ENCODE measurements at regions not wholly inside any gene's neighbourhood (a gene's known extent, or its start where the extent isn't known, plus 50 kb on each side); places are given as distances from the start of the nearest gene placed in this dataset.

DNA sequence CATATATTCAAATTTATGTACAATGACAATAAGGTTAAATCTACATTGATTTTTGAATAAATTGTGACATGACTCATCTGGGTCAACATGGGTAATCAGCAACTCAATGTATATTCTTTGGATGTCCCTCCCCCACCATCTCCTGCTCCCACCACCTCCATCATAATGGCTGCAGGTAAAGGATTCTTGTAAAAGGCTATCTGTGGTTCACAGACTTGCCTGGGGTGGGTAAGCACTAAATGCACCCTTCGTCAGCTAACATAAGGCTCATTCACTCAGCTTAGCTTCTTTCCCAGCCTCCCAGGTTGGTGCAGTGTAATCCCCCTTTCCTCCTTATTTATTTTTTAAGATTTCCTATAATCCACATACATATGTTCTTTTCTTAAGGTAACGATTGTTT, 355.7 kb upstream of the DPYD start:
- Mint-ChIP-seq H3K4me3 (no peak overlapping the region), H3K27me3 (peaks cover 0 to 3% (median 0%) of the 10 kb centered on the region in 5 donors), H3K27ac (no peak overlapping the region), H3K36me3 (no peaks in the 10 kb centered on the region), H3K9me3 (peaks cover 0 to 7% (median 0%) of the 10 kb centered on the region in 9 donors), H3K4me1 (no peaks in the 10 kb centered on the region)
- POLR2A ChIA-PET = no interaction called here
- no peak for ATAC-seq
- DNase-seq = no peak

DNA sequence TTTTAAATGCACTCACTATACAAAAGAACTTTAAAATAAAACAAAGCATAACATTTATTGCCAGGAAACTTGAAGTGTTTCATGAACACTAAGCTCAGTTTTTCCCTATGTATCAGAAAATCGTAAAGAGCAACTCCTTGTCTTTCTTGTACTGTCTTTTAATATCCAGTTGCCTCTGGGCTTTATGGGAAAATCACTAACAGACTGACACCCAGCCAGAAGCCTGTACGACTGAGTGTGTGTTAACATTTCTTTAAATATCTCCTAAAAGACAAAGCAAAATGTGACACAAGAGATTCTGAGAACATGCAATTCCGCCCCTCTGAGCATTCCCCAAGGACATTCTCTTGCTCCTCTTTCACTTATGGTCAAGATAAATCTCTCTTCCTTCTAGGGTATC, 347.5 kb upstream of the DPYD start:
- POLR2A ChIA-PET = no interaction called here
- Mint-ChIP-seq H3K4me1 (no peaks in the 10 kb centered on the region), H3K36me3 (no peaks in the 10 kb centered on the region), H3K27me3 (peaks cover 0 to 1% (median 0%) of the 10 kb centered on the region in 5 donors), H3K9me3 (peaks cover 0 to 7% (median 0%) of the 10 kb centered on the region in 9 donors), H3K4me3 (no peak overlapping the region), H3K27ac (no peak overlapping the region)
- no peak for ATAC-seq
- DNase-seq = no peak

DNA sequence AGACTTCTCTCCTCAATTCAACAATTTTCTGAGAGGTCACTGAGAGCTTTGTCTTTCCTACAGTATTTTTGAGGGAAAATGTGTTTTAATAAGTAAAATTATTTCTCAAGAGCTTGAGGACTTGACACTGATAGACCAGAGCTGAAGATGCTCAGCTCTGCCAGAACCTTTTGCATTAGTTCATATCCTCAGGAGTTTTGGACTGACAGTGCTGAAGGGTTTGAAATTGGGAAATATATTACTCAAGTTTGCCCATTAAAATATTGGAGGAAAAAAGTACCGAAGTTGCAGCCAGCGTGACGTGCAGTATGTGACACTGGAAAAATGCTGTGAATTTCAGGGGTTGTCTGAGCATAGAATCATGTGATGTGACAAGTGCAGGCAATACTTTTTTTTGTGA, 346.6 kb upstream of the DPYD start:
- Mint-ChIP-seq H3K4me3 (no peak overlapping the region), H3K4me1 (no peaks in the 10 kb centered on the region), H3K9me3 (peaks cover 0 to 1% (median 0%) of the 10 kb centered on the region in 9 donors), H3K27me3 (no peaks in the 10 kb centered on the region), H3K27ac (no peak overlapping the region), H3K36me3 (no peaks in the 10 kb centered on the region)
- ATAC-seq (no peak), DNase-seq (no peak)
- POLR2A ChIA-PET = no interaction called here

DNA sequence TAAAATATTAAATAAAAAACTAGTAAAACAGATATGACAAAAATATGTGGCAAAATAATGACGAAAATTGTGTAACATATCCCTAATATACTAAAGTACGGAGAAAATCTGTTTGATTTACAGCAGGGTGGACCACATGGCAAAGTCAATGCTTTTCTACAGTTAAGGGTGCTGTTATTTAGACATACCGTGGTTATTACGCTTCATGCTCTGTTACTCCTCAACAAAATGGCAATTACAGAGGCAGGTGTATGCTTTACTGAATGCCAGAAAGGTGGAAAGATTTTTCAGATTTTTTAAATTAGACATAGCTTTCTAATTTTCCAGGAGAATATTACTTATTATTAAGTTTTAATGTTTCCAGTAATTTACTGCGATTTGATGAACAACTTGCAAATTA, 343.9 kb upstream of the DPYD start:
- H3K36me3 Mint-ChIP-seq = no peaks in the 10 kb centered on the region
- POLR2A ChIA-PET = no interaction called here
- no peaks in the 10 kb centered on the region for H3K9me3 Mint-ChIP-seq
- no peaks in the 10 kb centered on the region for H3K4me1 Mint-ChIP-seq
- ATAC-seq (no peak), DNase-seq (no peak)
- H3K27me3 Mint-ChIP-seq = no peaks in the 10 kb centered on the region
- H3K27ac Mint-ChIP-seq = no peak overlapping the region
- H3K4me3 Mint-ChIP-seq = no peak overlapping the region

DNA sequence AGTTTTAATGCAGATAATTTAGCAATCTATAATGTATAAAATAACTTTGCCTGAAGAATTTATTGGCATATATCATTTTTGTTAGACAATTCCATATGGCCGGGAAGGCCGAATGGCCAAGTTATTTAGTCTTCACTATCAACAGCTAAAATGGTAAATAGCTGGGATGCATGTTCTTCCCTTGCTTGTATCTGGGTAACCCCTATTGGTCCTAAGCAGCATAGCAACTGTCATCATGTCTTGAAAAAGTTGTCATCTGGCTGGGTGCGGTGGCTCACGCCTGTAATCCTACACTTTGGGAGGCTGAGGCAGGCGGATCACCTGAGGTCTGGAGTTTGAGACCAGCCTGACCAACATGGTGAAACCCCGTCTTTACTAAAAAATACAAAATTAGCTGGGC, 340.0 kb upstream of the DPYD start:
- no peak for ATAC-seq
- no peaks in the 10 kb centered on the region for H3K36me3 Mint-ChIP-seq
- POLR2A ChIA-PET = no interaction called here
- no peak overlapping the region for H3K4me3 Mint-ChIP-seq
- no peaks in the 10 kb centered on the region for H3K4me1 Mint-ChIP-seq
- no peaks in the 10 kb centered on the region for H3K27me3 Mint-ChIP-seq
- H3K9me3 Mint-ChIP-seq = peaks cover 0 to 2% (median 0%) of the 10 kb centered on the region in 9 donors
- no peak overlapping the region for H3K27ac Mint-ChIP-seq
- DNase-seq = no peak

DNA sequence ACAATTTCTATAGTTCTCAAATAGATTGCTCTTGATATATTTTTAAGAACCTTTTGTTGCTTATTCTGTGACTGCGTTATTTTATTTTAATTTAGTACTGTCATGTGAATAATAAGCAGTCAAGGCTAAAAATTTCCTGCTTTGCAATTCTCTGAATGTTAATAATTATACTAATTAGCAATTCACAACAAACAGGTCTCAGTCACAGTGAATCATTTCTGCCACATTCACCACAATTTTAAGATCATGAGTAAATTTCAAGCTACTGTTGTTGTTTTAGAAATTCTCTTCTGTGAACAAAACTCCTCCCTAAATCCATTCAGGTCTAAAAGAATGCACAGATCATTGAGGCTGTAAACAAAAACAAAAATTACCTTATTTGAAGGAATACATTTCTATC, 339.6 kb upstream of the DPYD start:
- POLR2A ChIA-PET = no interaction called here
- ATAC-seq = no peak
- peaks cover 0 to 2% (median 0%) of the 10 kb centered on the region in 9 donors for H3K9me3 Mint-ChIP-seq
- DNase-seq = no peak
- no peaks in the 10 kb centered on the region for H3K36me3 Mint-ChIP-seq
- H3K27me3 Mint-ChIP-seq = no peaks in the 10 kb centered on the region
- no peak overlapping the region for H3K4me3 Mint-ChIP-seq
- no peaks in the 10 kb centered on the region for H3K4me1 Mint-ChIP-seq
- no peak overlapping the region for H3K27ac Mint-ChIP-seq

DNA sequence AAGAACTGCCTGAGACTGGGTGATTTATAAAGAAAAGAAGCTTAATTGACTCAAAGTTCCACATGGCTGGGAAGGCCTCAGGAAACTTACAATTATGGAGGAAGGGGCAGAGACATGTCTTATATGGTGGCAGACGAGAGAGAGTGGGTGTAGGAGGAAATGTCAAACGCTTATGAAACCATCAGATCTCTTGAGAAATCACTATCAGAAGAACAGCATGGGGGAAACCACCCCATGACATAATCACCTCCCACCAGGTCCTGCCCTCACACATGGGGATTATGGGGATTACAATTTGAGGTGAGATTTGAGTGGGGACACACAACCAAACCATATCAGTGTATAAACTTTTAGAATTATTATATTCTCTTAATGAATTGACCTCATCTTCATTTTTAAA, 335.9 kb upstream of the DPYD start:
- Mint-ChIP-seq H3K4me1 (no peaks in the 10 kb centered on the region), H3K36me3 (no peaks in the 10 kb centered on the region), H3K9me3 (peaks cover 0 to 5% (median 0%) of the 10 kb centered on the region in 9 donors), H3K27ac (no peak overlapping the region), H3K27me3 (no peaks in the 10 kb centered on the region), H3K4me3 (no peak overlapping the region)
- POLR2A ChIA-PET = no interaction called here
- DNase-seq = no peak
- ATAC-seq = no peak

DNA sequence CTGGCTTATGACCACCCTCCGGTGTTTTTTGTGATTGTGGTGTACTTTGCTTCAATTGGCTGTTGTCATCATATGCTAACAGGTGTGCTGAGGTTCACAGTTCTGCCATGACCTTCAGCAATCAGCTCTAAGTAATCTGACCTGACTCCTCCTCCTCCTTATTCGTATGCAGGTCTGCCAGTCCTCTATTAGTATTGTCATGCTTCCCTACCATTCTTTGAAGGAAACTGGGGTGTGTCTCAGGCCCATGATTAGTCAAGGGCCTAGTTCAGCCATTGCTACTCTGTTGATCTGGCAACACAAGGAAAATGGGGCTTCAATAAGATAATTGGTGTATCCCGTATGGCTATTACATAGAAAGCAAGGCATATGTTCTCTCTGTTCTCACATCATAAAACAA, 332.3 kb upstream of the DPYD start:
- H3K4me1 Mint-ChIP-seq = no peaks in the 10 kb centered on the region
- no peak overlapping the region for H3K4me3 Mint-ChIP-seq
- H3K36me3 Mint-ChIP-seq = no peaks in the 10 kb centered on the region
- no peak for ATAC-seq
- H3K27me3 Mint-ChIP-seq = no peaks in the 10 kb centered on the region
- POLR2A ChIA-PET = no interaction called here
- no peak overlapping the region for H3K27ac Mint-ChIP-seq
- DNase-seq = no peak
- H3K9me3 Mint-ChIP-seq = peaks cover 0 to 15% (median 5%) of the 10 kb centered on the region in 9 donors

DNA sequence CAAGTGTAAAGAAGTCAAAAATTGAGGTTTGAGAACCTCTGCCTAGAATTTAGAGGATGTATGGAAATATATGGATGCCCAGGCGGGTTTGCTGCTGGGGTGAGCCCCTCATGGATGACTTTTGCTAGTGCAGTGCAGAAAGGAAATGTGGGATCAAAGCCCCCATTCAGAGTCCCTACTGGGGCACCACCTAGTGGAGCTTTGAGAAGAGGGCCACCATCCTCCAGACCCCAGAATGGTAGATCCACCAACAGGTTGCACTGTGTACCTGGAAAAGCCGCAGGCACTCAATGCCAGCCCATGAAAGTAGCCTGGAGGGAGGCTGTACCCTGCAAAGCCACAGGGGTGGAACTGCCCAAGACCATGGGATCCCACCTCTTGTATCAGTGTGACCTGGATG, 330.7 kb upstream of the DPYD start:
- no peak for ATAC-seq
- no peaks in the 10 kb centered on the region for H3K4me1 Mint-ChIP-seq
- H3K9me3 Mint-ChIP-seq = peaks cover 0 to 15% (median 6%) of the 10 kb centered on the region in 9 donors

DNA sequence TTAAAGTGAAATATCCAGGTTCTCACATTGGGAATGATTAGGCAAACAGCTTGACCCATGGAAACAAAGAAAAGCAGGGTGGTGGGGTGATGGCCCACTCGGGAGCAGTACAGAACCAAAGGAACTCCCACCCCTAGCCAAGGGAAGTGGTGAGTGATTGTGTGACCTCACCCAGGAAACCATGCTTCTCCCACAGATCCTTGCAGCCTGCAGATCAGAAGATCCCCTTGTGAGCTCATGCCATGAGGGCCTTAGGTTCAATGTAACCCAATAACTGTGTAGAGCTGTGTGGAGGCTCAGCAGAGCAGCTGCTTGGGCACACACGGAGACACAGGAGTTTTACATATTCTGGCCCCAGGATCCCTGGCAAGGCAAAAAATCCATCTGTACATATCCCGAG, 311.8 kb upstream of the DPYD start:
- POLR2A ChIA-PET = no interaction called here

More for the DNA sequence above, 330.7 kb upstream of the DPYD start:
- H3K27ac Mint-ChIP-seq = no peak overlapping the region
- no peak for DNase-seq
- POLR2A ChIA-PET = no interaction called here
- H3K4me3 Mint-ChIP-seq = no peak overlapping the region
- no peaks in the 10 kb centered on the region for H3K27me3 Mint-ChIP-seq
- no peaks in the 10 kb centered on the region for H3K36me3 Mint-ChIP-seq

DNA sequence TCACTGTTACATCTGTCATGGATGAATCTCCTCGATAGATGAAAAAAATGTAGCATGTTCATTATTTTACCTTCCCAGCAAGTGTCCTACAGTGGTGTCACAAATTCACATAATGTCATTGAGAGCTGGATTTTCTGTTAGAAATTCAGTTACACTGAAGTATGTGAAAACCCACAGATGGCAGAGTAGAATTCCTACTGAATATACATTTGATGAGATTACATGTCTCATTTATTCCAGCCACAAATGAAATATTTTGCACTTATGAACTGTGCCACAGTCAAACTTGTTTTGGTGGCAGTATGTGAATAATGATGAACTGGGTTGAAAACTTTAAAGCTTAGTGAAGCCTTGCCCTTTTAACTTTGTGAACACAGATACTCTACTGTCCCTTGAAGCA, 301.9 kb upstream of the DPYD start:
- Mint-ChIP-seq H3K4me1 (no peaks in the 10 kb centered on the region), H3K27ac (no peak overlapping the region), H3K9me3 (no peaks in the 10 kb centered on the region), H3K4me3 (no peak overlapping the region), H3K36me3 (no peaks in the 10 kb centered on the region), H3K27me3 (peaks cover 0 to 7% (median 2%) of the 10 kb centered on the region in 5 donors)
- POLR2A ChIA-PET = no interaction called here
- DNase-seq = no peak
- ATAC-seq = no peak

More for the DNA sequence above, 311.8 kb upstream of the DPYD start:
- H3K4me3 Mint-ChIP-seq = no peak overlapping the region
- no peak for DNase-seq
- H3K36me3 Mint-ChIP-seq = peaks cover 0 to 18% (median 3%) of the 10 kb centered on the region in 3 donors
- no peak overlapping the region for H3K27ac Mint-ChIP-seq
- H3K4me1 Mint-ChIP-seq = peaks cover 0 to 5% (median 0%) of the 10 kb centered on the region in 4 donors
- no peaks in the 10 kb centered on the region for H3K27me3 Mint-ChIP-seq
- no peak for ATAC-seq
- H3K9me3 Mint-ChIP-seq = peaks cover 14 to 42% (median 31%) of the 10 kb centered on the region in 9 donors

DNA sequence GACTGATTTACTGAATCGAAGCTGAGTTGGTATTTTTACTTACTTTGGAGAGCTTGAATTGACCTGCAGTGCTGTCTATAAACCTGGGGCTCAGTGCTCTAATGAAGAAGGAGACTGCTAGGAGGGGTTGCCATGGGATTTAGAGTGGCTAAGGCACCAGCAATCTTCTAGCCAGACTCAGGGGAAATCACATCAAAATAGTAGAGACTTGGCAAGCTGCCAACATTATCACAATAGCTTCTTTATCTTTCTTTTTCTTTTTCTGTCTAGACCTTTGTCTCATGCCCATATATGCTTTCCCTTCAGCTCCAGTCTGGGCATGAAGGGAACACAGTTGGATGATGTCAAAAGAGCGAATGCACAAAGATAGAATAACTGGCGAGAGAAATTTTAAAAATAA, 301.1 kb upstream of the DPYD start:
- POLR2A ChIA-PET = no interaction called here
- ATAC-seq (no peak), DNase-seq (no peak)
- Mint-ChIP-seq H3K27me3 (peaks cover 0 to 7% (median 2%) of the 10 kb centered on the region in 5 donors), H3K27ac (no peak overlapping the region), H3K4me1 (no peaks in the 10 kb centered on the region), H3K4me3 (no peak overlapping the region), H3K36me3 (no peaks in the 10 kb centered on the region), H3K9me3 (no peaks in the 10 kb centered on the region)

DNA sequence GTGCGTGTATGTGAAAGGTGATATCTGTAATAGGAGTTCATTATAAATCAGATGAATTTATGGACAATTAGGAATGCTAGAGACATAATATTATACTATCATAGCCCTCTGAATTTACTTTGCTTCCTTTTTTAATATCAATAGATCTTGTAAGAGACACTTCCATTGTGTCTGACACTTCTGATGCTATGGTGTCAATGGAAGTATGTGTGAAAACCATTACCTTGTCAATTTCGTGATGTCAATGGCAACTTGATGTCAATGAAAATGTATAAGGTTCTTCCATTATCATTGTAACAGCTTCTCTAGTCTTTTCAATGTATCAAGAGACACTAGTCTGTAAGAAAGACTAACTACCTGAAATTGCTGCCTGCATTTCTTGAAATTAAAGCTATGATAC, 296.8 kb upstream of the DPYD start:
- H3K27ac Mint-ChIP-seq = no peak overlapping the region
- H3K4me1 Mint-ChIP-seq = no peaks in the 10 kb centered on the region
- POLR2A ChIA-PET = no interaction called here
- peaks cover 0 to 10% (median 0%) of the 10 kb centered on the region in 9 donors for H3K9me3 Mint-ChIP-seq
- DNase-seq (no peak), ATAC-seq (no peak)
- no peak overlapping the region for H3K4me3 Mint-ChIP-seq
- H3K36me3 Mint-ChIP-seq = no peaks in the 10 kb centered on the region
- peaks cover 0 to 3% (median 0%) of the 10 kb centered on the region in 5 donors for H3K27me3 Mint-ChIP-seq

DNA sequence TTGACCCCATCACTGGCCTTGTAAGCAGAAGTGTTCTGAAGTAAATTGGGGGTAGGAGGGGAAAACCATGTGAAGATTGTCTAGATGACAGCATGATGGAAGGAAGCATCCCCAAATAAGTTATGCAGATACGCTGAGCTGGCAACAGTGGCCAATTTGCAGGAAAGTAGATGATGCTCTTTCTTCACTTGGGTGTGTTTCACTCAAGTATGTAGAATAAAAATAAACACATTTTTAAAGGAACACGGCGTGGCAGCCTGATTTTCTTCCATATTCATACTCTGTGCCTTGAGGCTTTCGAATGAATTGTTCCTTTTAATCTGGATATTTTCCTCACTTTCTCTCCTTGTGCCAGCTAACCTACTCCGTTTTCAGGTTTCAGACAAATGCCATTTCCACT, 295.5 kb upstream of the DPYD start:
- H3K27me3 Mint-ChIP-seq = peaks cover 0 to 3% (median 0%) of the 10 kb centered on the region in 5 donors
- no peaks in the 10 kb centered on the region for H3K36me3 Mint-ChIP-seq
- ATAC-seq = no peak
- no peak overlapping the region for H3K27ac Mint-ChIP-seq
- POLR2A ChIA-PET = no interaction called here
- peaks cover 0 to 10% (median 0%) of the 10 kb centered on the region in 9 donors for H3K9me3 Mint-ChIP-seq
- DNase-seq = no peak
- H3K4me3 Mint-ChIP-seq = no peak overlapping the region
- H3K4me1 Mint-ChIP-seq = no peaks in the 10 kb centered on the region

All from naive thymus-derived CD8-positive, alpha-beta T cell (primary cell).